ENCODE measurements at regions not wholly inside any gene's neighbourhood (a gene's known extent, or its start where the extent isn't known, plus 50 kb on each side); places are given as distances from the start of the nearest gene placed in this dataset.

- in situ Hi-C loops (cut with MboI; ENCODE audit: low pct_ligation_motif_present in 1 of 4, low pct_unique_long_range_greater_than_20kb in 1 of 4, low sequenced_read_pairs in 3 of 4), result no loop called here
- WGBS, 2 donors (ENCODE audit: low coverage in 1 of 2), result 50 to 66% methylated on average over 1 of the region's 1 CpG
These were observed 210.1 kb downstream of the CDH9 start for GRCh38 chr5:26828294-26828693.

GRCh38 chr5:26813235-26813634 is 225.2 kb downstream of the CDH9 start:
- no peak for DNase-seq
- in situ Hi-C loops (cut with MboI; ENCODE audit: low pct_ligation_motif_present in 1 of 4, low pct_unique_long_range_greater_than_20kb in 1 of 4, low sequenced_read_pairs in 3 of 4) (no loop called here), intact Hi-C loops (cut with DNase I; ENCODE audit: low total_unique reads) (no loop called here)
- Histone ChIP-seq H3K4me1 (no peaks in the 10 kb centered on the region), H3K4me3 (no peak overlapping the region), H3K36me3 (no peaks in the 10 kb centered on the region), H3K27ac (no peak overlapping the region), H3K27me3 (no peaks in the 10 kb centered on the region), H3K9me3 (peaks cover 3 to 4% of the 10 kb centered on the region in 2 donors)
- 76% methylated on average over 7 of the region's 7 CpGs; no CpG with 5 or more reads in 1 of the 2 donors for WGBS, 2 donors (ENCODE audit: low coverage in 1 of 2)
- TF ChIP-seq POLR2A (IDR thresholded peaks at IDR 0.05) (no peak), POLR2AphosphoS5 (IDR thresholded peaks at IDR 0.05) (no peak), EP300 (IDR thresholded peaks at IDR 0.05; ENCODE audit: low read depth) (no peak), CTCF (IDR thresholded peaks at IDR 0.05) (no peak)

More at GRCh38 chr5:26828294-26828693, 210.1 kb downstream of the CDH9 start:
- Histone ChIP-seq H3K9me3 (no peaks in the 10 kb centered on the region), H3K4me3 (no peak overlapping the region), H3K27me3 (no peaks in the 10 kb centered on the region), H3K4me1 (no peaks in the 10 kb centered on the region), H3K27ac (no peak overlapping the region), H3K36me3 (no peaks in the 10 kb centered on the region)
- DNase-seq, result no peak
- intact Hi-C loops (cut with DNase I; ENCODE audit: low total_unique reads), result no loop called here
- TF ChIP-seq POLR2AphosphoS5 (IDR thresholded peaks at IDR 0.05), result no peak
- no peak for TF ChIP-seq EP300 (IDR thresholded peaks at IDR 0.05; ENCODE audit: low read depth)
- no peak for TF ChIP-seq POLR2A (IDR thresholded peaks at IDR 0.05)

GRCh38 chr5:26812714-26813113 is 225.7 kb downstream of the CDH9 start:
- 94% methylated on average over 6 of the region's 6 CpGs; no CpG with 5 or more reads in 1 of the 2 donors for WGBS, 2 donors (ENCODE audit: low coverage in 1 of 2)
- TF ChIP-seq POLR2A (IDR thresholded peaks at IDR 0.05) (no peak), EP300 (IDR thresholded peaks at IDR 0.05; ENCODE audit: low read depth) (no peak), CTCF (IDR thresholded peaks at IDR 0.05) (no peak), POLR2AphosphoS5 (IDR thresholded peaks at IDR 0.05) (no peak)
- H3K4me1 ChIP-seq, result no peaks in the 10 kb centered on the region
- in situ Hi-C loops (cut with MboI; ENCODE audit: low pct_ligation_motif_present in 1 of 4, low pct_unique_long_range_greater_than_20kb in 1 of 4, low sequenced_read_pairs in 3 of 4) (no loop called here), intact Hi-C loops (cut with DNase I; ENCODE audit: low total_unique reads) (no loop called here)
- peaks cover 0 to 3% of the 10 kb centered on the region in 2 donors for H3K9me3 ChIP-seq
- DNase-seq, result no peak
- H3K27ac ChIP-seq, result no peak overlapping the region
- no peaks in the 10 kb centered on the region for H3K36me3 ChIP-seq
- H3K27me3 ChIP-seq, result no peaks in the 10 kb centered on the region
- no peak overlapping the region for H3K4me3 ChIP-seq

- WGBS, 2 donors (ENCODE audit: low coverage in 1 of 2), result 86 to 100% methylated on average over 1 to 16 of the region's 16 CpGs
- no peaks in the 10 kb centered on the region for H3K36me3 ChIP-seq
- no peaks in the 10 kb centered on the region for H3K27me3 ChIP-seq
- H3K4me1 ChIP-seq, result no peaks in the 10 kb centered on the region
- no peak for TF ChIP-seq POLR2AphosphoS5 (IDR thresholded peaks at IDR 0.05)
- no peak for TF ChIP-seq EP300 (IDR thresholded peaks at IDR 0.05; ENCODE audit: low read depth)
- TF ChIP-seq CTCF (IDR thresholded peaks at IDR 0.05), result no peak
- no peak for TF ChIP-seq POLR2A (IDR thresholded peaks at IDR 0.05)
- H3K27ac ChIP-seq, result no peak overlapping the region
- intact Hi-C loops (cut with DNase I; ENCODE audit: low total_unique reads), result no loop called here
- no peak for DNase-seq
- H3K9me3 ChIP-seq, result peaks cover 0 to 9% of the 10 kb centered on the region in 2 donors
- in situ Hi-C loops (cut with MboI; ENCODE audit: low pct_ligation_motif_present in 1 of 4, low pct_unique_long_range_greater_than_20kb in 1 of 4, low sequenced_read_pairs in 3 of 4), result no loop called here
- H3K4me3 ChIP-seq, result no peak overlapping the region
These were observed 230.9 kb downstream of the CDH9 start for GRCh38 chr5:26807231-26808199.
